PC-9 (cell line): ENCODE measurements at regions not wholly inside any gene's neighbourhood (a gene's known extent, or its start where the extent isn't known, plus 50 kb on each side); places are given as distances from the start of the nearest gene placed in this dataset.

Experiments
- CTCF ChIP-seq: fragments of 200-600 bp; sonication (generic); conservative IDR thresholded peaks from 2 replicates; pipeline ENCODE4 v1.6.1; 2017; ENCODE audit warnings: mixed run types, antibody characterized with exemption, mild to moderate bottlenecking, moderate library complexity
- EZH2 ChIP-seq: fragments of 200-600 bp; sonication (generic); IDR thresholded peaks from 2 replicates; pipeline ENCODE4 v1.8.0; 2017; ENCODE audit warnings: antibody characterized with exemption, low read depth

- no peak for TF ChIP-seq CTCF
- TF ChIP-seq EZH2 = no peak
These were observed 116.1 kb upstream of the CDCA7L start for GRCh38 chr7:22061775-22062174.
